Loucy (cell line): ENCODE measurements at regions not wholly inside any gene's neighbourhood (a gene's known extent, or its start where the extent isn't known, plus 50 kb on each side); places are given as distances from the start of the nearest gene placed in this dataset.
"Not testable (repeated sequence)": the region's sequence is repeated elsewhere in the genome, so short reads cannot be mapped to it uniquely, and the experiment has no call there.

ENCODE experiments used
- EZH2phosphoT487 ChIP-seq: fragments of 200-600 bp; IDR thresholded peaks from 2 replicates; pipeline ENCODE4 v1.6.1; 2018; ENCODE audit warnings: antibody characterized with exemption, mild to moderate bottlenecking, moderate library complexity, borderline replicate concordance
- TF ChIP-seq, protein P1 (sequence below): fragments of 200-600 bp; sonication (generic); conservative IDR thresholded peaks from 2 replicates; pipeline ENCODE4 v1.5.1; 2014; ENCODE audit warnings: mild to moderate bottlenecking, antibody characterized with exemption, low read length

DNA sequence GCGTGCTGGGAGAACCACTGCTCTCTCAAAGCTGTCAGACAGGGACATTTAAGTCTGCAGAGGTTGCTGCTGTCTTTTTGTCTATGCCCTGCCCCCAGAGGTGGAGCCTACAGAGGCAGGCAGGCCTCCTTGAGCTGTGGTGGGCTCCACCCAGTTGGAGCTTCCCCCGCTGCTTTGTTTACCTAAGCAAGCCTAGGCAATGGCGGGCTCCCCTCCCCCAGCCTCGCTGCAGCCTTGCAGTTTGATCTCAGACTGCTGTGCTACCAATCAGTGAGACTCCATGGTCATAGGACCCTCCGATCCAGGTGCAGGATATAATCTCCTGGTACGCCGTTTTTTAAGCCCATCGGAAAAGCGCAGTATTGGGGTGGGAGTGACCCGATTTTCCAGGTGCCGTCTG, 110.4 kb upstream of the SPRED1 start:
- TF ChIP-seq, protein P1, sequence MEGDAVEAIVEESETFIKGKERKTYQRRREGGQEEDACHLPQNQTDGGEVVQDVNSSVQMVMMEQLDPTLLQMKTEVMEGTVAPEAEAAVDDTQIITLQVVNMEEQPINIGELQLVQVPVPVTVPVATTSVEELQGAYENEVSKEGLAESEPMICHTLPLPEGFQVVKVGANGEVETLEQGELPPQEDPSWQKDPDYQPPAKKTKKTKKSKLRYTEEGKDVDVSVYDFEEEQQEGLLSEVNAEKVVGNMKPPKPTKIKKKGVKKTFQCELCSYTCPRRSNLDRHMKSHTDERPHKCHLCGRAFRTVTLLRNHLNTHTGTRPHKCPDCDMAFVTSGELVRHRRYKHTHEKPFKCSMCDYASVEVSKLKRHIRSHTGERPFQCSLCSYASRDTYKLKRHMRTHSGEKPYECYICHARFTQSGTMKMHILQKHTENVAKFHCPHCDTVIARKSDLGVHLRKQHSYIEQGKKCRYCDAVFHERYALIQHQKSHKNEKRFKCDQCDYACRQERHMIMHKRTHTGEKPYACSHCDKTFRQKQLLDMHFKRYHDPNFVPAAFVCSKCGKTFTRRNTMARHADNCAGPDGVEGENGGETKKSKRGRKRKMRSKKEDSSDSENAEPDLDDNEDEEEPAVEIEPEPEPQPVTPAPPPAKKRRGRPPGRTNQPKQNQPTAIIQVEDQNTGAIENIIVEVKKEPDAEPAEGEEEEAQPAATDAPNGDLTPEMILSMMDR = not testable (repeated sequence)
- not testable (repeated sequence) for TF ChIP-seq EZH2phosphoT487
